Activated naive CD4-positive, alpha-beta T cell treated with anti-CD3 and anti-CD28 coated beads, Interleukin-2, amount 10 ng/mL, durations not matched to agents 7 days and 5 days (primary cell): ENCODE measurements at regions not wholly inside any gene's neighbourhood (a gene's known extent, or its start where the extent isn't known, plus 50 kb on each side); places are given as distances from the start of the nearest gene placed in this dataset.
"Not testable (repeated sequence)": the region's sequence is repeated elsewhere in the genome, so short reads cannot be mapped to it uniquely, and the experiment has no call there.

ENCODE experiments used
- CTCF ChIA-PET: fragments of 350-600 bp; sonication (Branson Sonifier 250); formaldehyde crosslinking; loops from one replicate; lab custom pipeline; 2021; ENCODE audit warnings: antibody characterized with exemption; lab: Charles Lee
- DNase-seq: peaks from one replicate; pipeline ENCODE4 v3.0.0-alpha.2; 2020
- H3K27ac Mint-ChIP-seq: one replicate; pipeline ENCODE4 v1.8.0; 2021; ENCODE audit warnings: mild to moderate bottlenecking, moderate library complexity, mixed read lengths
- H3K27me3 Mint-ChIP-seq: one replicate; pipeline ENCODE4 v1.8.0; 2021; ENCODE audit warnings: mild to moderate bottlenecking, mixed read lengths
- H3K36me3 Mint-ChIP-seq: one replicate; pipeline ENCODE4 v1.8.0; 2021; ENCODE audit warnings: mixed read lengths
- H3K4me1 Mint-ChIP-seq: one replicate; pipeline ENCODE4 v1.8.0; 2021; ENCODE audit warnings: mixed read lengths
- H3K4me3 Mint-ChIP-seq: one replicate; pipeline ENCODE4 v1.8.0; 2021; ENCODE audit warnings: mild to moderate bottlenecking, moderate library complexity, mixed read lengths
- H3K9me3 Mint-ChIP-seq: one replicate; pipeline ENCODE4 v1.8.0; 2021; ENCODE audit warnings: mixed read lengths

DNA sequence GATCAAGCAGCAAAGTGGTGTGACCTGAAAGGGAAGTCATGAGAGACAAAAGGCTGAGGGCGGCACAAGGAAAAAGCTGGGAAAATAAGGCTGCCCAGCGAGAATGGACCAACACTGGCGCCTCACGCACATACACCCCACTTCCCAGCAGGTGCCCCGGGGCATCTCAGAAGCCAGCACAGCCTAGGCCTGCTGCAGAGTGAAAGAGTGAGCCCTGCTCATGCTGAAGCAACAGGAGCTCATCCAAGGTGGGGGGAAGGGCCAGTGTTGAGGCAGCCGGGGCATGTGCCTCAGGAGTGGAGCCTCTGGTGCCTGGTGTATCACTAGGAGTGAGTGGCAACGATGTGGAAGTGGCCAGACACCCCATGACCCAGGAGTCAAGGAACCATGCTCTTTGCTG is 158.8 kb downstream of the SPATA31A6 start:
- H3K27ac Mint-ChIP-seq, DNase-seq, H3K4me1 Mint-ChIP-seq, H3K27me3 Mint-ChIP-seq, CTCF ChIA-PET, H3K4me3 Mint-ChIP-seq, H3K9me3 Mint-ChIP-seq, H3K36me3 Mint-ChIP-seq: not testable (repeated sequence)

DNA sequence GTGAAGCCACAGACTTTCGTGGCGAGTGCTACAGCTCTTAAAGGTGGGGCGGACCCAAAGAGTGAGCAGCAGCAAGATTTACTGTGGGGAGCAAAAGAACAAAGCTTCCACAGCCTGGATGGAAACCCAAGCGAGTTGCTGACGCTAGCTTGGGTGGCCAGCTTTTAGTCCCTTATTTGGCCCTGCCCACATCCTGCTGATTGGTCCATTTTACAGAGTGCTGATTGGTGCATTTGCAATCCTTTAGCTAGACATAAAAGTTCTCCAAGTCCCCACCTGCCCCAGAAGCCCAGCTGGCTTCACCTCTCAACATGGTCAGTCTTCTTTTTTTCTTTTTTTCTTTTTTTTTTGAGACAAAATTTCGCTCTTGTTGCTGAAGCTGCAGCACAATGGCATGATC is 161.0 kb downstream of the SPATA31A6 start:
- H3K27ac Mint-ChIP-seq, H3K9me3 Mint-ChIP-seq, H3K36me3 Mint-ChIP-seq, CTCF ChIA-PET, DNase-seq, H3K4me1 Mint-ChIP-seq, H3K4me3 Mint-ChIP-seq, H3K27me3 Mint-ChIP-seq: not testable (repeated sequence)

DNA sequence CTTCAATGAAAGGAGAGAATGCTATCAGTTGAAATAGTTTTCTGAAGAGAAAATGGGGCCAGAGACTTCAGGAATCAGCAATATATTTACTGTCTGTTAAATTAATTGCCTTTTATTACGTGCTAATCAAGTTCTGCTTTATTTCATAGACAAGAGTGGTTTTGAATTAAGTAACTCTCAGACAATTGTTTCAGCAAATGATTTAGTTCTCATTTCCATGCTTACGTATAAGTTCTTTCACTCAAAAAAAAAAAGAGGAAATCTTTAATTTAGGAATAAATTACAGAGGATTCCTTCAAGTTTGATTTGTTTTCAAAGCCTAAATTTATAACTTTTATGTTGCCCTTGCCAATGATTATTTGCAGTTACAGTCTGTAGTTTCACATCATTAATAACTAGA is 163.5 kb downstream of the SPATA31A6 start:
- H3K27me3 Mint-ChIP-seq, H3K36me3 Mint-ChIP-seq, CTCF ChIA-PET, H3K27ac Mint-ChIP-seq, H3K4me1 Mint-ChIP-seq, H3K4me3 Mint-ChIP-seq, H3K9me3 Mint-ChIP-seq, DNase-seq: not testable (repeated sequence)

DNA sequence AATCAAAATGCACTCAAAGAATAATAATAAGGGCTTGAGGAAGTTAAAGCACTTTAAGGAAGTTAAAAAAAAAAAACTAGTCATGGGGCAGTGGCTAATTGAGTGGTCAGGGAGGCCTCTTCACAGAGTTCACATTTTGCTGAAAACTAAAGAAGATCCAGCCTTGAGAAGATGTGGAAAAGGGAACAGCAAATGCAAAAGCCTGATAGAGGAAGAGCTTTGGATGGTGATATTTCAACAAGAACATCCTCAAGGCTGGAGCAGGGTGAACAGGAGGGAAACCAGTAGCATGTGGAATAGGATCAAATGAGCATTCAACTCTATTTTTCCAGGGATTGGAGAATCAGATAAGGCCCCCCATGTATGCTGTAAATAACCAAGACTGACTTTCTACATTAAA is 165.7 kb downstream of the SPATA31A6 start:
- H3K4me3 Mint-ChIP-seq, H3K36me3 Mint-ChIP-seq, CTCF ChIA-PET, H3K27ac Mint-ChIP-seq, H3K4me1 Mint-ChIP-seq, H3K9me3 Mint-ChIP-seq, DNase-seq, H3K27me3 Mint-ChIP-seq: not testable (repeated sequence)

DNA sequence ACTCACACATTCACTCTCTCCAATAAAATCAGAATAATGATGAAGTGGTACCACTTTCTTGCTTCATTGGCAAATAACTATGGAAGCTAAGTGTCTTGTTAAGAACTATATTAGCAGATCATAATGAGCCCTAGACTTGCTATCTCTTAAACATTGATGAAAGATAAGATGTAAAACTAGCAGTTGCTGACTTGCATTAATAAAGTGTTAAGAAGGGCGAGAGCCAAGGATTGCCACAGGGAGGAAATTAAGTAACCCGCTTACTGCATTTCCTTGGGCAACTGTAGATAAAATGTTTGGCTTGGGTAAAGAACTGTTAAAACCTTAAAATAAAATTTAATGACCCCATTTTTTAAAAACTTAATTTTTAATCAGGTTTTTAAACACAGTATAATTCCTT is 167.0 kb downstream of the SPATA31A6 start:
- CTCF ChIA-PET, H3K9me3 Mint-ChIP-seq, H3K36me3 Mint-ChIP-seq, H3K4me3 Mint-ChIP-seq, H3K27ac Mint-ChIP-seq, H3K4me1 Mint-ChIP-seq, DNase-seq, H3K27me3 Mint-ChIP-seq: not testable (repeated sequence)

DNA sequence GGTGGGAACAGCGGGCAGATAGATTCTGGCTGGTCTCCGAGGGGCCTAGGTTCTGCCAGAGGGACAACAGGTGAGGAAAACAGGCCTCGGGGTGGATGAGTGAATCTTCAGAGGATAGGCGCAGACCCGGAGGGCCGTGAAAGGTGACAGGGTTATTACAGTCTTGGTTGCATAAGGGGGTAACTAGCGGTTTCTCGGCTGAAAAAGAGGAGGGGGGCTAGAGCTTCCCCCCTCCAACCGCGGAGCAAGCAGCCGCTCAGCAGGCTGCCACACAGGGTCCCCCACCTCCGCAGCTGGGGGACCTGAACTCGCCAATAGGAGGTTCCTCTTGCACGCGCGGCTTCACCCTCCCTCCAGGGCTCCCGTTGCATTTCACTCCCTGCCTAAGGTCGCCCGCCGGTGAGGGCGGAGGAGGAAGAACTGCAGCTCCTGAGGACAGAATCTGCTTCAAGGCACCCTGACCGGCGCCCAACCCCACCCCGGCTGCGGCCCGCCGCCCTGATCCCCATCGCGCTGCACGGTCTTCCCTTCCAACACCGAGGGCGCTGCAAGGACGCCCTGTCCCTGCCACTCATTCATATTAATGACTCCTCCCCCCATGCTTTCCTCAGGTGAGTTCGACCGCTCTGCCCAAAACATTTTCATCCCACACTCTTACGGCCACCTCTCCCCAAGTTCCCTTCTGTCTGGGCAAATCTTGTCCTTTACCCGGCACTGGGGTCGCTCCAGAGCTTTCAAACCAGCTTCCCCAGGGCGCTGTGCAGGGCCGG is 174.3 kb downstream of the SPATA31A6 start:
- H3K36me3 Mint-ChIP-seq, CTCF ChIA-PET, H3K27ac Mint-ChIP-seq, H3K4me3 Mint-ChIP-seq, H3K4me1 Mint-ChIP-seq, DNase-seq, H3K9me3 Mint-ChIP-seq: not testable (repeated sequence)
- H3K27me3 Mint-ChIP-seq, result peaks cover 11% of the 10 kb centered on the region

DNA sequence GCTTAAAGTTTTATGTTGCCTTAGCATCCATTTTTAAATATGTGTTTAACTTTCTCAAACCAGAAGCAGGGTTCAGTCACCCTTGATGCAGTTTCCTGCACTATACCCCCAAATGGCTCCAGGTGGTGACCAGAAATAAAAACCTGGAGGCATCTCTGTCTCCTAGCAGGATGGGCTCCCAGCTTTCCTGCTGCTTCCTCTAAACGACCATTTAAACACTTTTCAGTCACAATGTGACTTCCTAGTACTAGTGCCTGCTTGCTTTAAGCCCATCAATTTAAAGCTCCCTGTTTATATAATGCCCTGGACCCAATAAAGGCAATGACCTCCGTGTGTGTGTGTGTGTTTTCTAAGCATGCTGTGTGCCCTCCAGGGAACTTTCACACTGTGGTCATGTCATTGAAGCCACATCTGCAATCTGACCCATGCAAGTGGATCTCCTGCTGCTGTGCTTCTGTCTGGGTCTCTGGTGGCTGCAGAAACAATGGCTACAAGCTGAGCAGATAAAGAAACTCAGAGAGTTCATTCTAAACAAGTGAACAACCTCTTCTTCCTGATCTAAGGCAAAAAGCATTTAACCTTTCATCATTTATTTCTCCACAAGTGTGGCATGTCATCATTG is 175.3 kb downstream of the SPATA31A6 start:
- H3K27ac Mint-ChIP-seq, H3K36me3 Mint-ChIP-seq, H3K4me1 Mint-ChIP-seq, H3K9me3 Mint-ChIP-seq, CTCF ChIA-PET, H3K4me3 Mint-ChIP-seq, DNase-seq: not testable (repeated sequence)
- H3K27me3 Mint-ChIP-seq, result peaks cover 11% of the 10 kb centered on the region

DNA sequence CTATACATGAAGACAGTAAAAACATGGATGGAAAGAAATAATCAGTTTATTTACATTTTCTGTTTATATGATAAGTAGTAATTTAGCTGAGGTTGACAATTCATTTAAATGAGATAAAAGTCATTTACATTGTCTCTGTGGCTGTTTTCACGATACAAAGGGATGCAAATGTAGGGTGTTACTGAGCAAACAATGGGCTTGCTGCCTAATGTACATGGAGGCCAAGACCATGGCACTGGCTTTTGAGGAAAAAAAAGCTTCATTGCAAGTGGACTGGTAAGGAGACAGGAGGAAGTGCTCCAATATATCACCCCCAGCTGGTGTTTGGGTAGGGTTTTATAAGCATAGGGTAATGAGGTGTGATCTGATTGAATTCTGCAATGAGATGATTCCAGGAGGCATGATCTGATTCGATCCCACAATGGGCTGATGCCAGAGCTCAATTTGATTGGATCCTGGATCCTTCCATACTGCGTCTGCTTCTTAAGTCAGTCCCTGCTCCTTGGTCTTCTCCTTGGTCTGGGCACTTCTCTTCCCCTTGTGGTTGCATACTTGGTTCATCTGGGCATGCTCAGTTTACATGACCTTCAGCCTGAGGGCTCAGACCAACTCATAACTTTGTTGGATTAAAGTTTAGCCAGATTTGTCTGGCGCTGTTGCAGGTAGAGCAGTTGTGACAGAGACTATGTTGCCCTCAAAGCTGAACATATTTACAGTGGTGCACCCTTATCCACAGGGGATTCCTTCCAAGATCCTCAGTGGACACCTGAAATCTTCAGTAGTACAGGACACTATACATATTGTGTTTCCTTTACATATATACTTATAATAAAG is 181.2 kb downstream of the SPATA31A6 start:
- H3K27ac Mint-ChIP-seq, H3K9me3 Mint-ChIP-seq, H3K27me3 Mint-ChIP-seq, H3K36me3 Mint-ChIP-seq, H3K4me3 Mint-ChIP-seq, DNase-seq, CTCF ChIA-PET, H3K4me1 Mint-ChIP-seq: not testable (repeated sequence)

DNA sequence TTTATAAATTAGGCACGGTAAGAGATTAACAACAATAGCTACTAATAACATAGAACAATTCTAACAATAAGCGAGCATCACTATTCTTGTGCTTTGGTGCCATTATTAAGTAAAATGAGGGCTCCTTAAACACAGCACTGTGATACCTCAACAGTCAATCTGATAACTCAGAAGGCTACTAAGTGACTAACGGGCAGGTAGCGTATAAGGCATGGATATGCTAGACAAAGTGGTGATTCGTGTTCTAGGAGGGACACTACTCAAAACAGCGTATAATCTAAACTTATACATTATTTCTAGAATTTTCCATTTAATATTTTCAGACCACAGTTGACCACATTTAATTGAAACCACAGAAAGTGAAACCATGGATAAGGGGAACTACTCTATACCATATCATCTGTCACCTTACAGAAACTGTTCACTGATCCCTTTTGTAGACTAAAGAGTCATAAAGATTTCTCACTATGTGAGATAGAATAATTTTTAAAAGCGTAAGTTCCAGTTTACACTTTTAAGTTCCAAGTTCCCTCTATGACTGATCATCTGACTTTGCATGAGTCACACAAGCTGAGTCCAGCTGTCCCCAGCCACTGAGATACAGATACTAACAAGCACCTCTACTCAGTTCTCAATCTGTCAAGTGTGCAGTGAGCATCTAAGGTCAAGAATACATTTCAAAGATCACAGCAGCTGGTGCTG is 181.9 kb downstream of the SPATA31A6 start:
- H3K36me3 Mint-ChIP-seq, H3K27ac Mint-ChIP-seq, H3K4me1 Mint-ChIP-seq, DNase-seq, CTCF ChIA-PET, H3K27me3 Mint-ChIP-seq, H3K9me3 Mint-ChIP-seq, H3K4me3 Mint-ChIP-seq: not testable (repeated sequence)

DNA sequence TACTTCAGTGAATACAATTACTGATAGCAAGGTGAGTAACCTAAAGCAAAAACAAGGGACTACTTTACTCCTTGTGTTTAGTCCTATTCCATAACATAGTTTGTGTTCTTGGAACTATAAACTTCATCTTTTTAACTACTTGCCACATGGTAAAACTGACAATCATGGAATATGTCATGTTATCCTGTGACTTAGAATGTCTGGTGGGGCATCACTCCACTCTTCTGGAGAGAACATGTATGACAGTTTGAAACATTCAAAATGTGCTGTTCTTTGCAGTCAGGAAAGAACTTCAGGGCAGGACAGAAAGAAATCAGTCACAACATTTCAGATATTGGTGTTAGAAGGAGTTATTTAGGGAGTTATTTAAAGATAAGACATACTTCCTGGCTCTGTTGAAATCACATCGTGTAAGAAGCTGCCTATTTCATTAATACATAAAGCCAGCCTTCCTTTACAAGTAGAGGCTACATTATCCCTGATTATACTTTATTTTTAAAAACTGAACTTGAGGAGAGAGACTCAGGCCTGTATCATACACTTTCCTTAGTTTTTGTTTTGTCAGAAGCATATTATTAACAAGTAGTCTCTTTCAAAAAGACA is 184.9 kb downstream of the SPATA31A6 start:
- CTCF ChIA-PET, H3K4me3 Mint-ChIP-seq, DNase-seq, H3K4me1 Mint-ChIP-seq, H3K36me3 Mint-ChIP-seq, H3K9me3 Mint-ChIP-seq, H3K27me3 Mint-ChIP-seq, H3K27ac Mint-ChIP-seq: not testable (repeated sequence)

DNA sequence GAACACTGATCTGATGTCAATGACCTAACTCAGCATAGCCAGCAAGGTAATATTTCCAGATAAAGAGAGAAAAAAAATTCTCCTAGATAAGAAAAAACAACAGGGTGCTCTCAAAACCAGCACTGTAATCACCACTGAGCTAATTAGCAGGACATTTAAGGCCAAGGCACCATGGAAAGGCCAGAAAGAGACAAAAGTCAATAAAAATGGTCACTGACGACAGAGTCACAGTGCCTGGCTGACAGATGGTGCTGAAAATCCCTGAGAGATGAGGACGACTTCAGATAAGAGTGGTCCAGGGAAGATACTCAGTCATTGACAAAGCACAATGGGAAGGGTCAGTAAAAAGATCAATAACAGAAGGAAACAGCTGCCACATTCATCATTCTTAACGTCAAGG is 186.7 kb downstream of the SPATA31A6 start:
- H3K4me1 Mint-ChIP-seq, DNase-seq, H3K36me3 Mint-ChIP-seq, CTCF ChIA-PET, H3K27me3 Mint-ChIP-seq, H3K27ac Mint-ChIP-seq, H3K4me3 Mint-ChIP-seq, H3K9me3 Mint-ChIP-seq: not testable (repeated sequence)

DNA sequence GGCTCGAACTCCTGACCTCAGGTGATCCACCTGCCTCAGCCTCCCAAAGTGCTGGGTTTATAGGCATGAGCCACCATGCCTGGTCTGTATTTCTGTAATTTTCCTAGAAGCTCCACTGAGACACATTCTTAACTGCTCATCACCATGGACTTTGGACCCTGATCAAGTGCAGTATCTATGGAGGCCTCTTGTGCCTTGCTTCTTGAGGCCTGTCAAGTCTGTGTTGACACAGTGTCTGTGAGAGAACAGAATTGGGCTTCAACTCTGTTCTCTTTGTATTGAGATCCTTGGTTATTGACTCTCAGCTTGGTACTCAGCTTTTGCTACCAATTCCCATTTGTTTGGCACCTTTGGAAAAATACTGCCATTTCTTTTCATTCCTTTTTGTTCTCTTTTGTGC is 188.0 kb downstream of the SPATA31A6 start:
- H3K36me3 Mint-ChIP-seq, H3K27me3 Mint-ChIP-seq, CTCF ChIA-PET: not testable (repeated sequence)

DNA sequence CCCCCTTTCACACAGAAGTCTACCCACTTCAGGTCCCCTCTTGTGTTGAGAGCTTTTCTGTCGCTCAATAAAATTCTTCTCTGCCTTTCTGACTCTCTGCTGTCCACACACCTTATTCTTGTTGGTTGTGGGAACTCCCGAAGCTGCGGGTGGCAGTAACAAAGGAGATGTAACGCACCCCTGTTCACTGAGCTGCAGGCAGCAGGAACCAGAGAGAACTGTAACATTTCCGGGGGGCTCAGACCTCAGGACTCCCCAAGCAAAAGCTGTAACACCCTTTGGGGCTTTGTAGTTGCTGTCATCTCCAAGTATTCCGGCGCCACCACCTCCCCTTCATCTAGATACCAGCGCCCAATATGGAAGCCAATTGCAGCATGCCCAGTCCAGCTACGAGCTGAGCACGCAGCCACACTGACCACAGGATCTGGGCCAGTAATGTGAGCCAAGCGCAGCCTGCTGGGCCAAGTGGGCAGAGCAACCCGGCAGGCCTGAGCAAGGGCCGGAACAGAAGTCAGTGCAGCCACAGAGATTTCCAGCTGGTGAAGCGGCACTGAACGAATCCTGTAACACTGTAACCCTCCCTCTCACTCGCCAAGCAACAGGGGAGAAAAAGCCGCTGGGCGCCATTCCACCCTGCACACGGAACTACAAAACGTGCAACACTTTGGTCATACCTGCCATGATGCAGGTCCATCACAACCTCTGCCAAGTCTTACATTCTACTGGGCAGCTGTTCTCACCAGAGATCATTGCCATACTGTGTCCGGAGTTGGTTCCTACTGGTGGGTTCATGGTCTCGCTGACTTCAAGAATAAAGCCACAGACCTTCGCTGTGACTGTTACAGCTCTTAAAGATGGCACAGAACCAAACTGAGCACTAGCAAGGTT is 194.3 kb downstream of the SPATA31A6 start:
- H3K4me3 Mint-ChIP-seq, DNase-seq, H3K27ac Mint-ChIP-seq, H3K36me3 Mint-ChIP-seq, H3K4me1 Mint-ChIP-seq, H3K9me3 Mint-ChIP-seq, H3K27me3 Mint-ChIP-seq, CTCF ChIA-PET: not testable (repeated sequence)

More for the DNA sequence above, 188.0 kb downstream of the SPATA31A6 start:
- not testable (repeated sequence) for H3K27ac Mint-ChIP-seq, H3K9me3 Mint-ChIP-seq, H3K4me3 Mint-ChIP-seq, H3K4me1 Mint-ChIP-seq, DNase-seq
